ENCODE measurements at regions not wholly inside any gene's neighbourhood (a gene's known extent, or its start where the extent isn't known, plus 50 kb on each side); places are given as distances from the start of the nearest gene placed in this dataset.

- ATAC-seq (no peak), DNase-seq (ENCODE audit: low read depth, low spot score) (no peak)
- no peaks in the 10 kb centered on the region for H3K9me3 ChIP-seq (ENCODE audit: control insufficient read depth, insufficient read depth, low read depth, low read length)
- TF ChIP-seq SIN3A (IDR thresholded peaks at IDR 0.05; ENCODE audit: borderline replicate concordance, insufficient read depth, low read depth, low read length), result no peak
- no peak for TF ChIP-seq TCF7L2 (IDR thresholded peaks at IDR 0.05; ENCODE audit: low read depth, low read length)
- TF ChIP-seq CTCF (IDR thresholded peaks at IDR 0.05), result no peak
- no peak for TF ChIP-seq POLR2AphosphoS5 (IDR thresholded peaks at IDR 0.05; ENCODE audit: low read depth, low read length)
- no peak for TF ChIP-seq REST (IDR thresholded peaks at IDR 0.05; ENCODE audit: insufficient read depth in 1 of 2, low read depth in 2 of 2, low read length in 1 of 2)
- POLR2A ChIA-PET, result no interaction called here
- H3K27ac ChIP-seq (ENCODE audit: low read length), result no peak overlapping the region
- in situ Hi-C loops (cut with HindIII; ENCODE audit: low pct_unique_long_range_greater_than_20kb, low sequenced_read_pairs) (no loop called here), intact Hi-C loops (cut with micrococcal nuclease; ENCODE audit: unreplicated experiment) (no loop called here)
- no peaks in the 10 kb centered on the region for H3K36me3 ChIP-seq (ENCODE audit: control insufficient read depth, insufficient read depth, low read length)
- no TSS peak for BruUV-seq (replicated peaks)
- no peaks in the 10 kb centered on the region for H3K4me1 ChIP-seq (ENCODE audit: control insufficient read depth, insufficient read depth, low read length)
- no peak overlapping the region for H3K4me3 ChIP-seq (ENCODE audit: low read depth in 2 of 2, low read length in 2 of 2)
- H3K27me3 ChIP-seq (ENCODE audit: control insufficient read depth, insufficient read depth, low read length), result no peaks in the 10 kb centered on the region
- CTCF ChIA-PET, result no interaction called here
Observed at GRCh38 chr15:48032911-48033310, 87.9 kb upstream of the SLC24A5 start.

DNA sequence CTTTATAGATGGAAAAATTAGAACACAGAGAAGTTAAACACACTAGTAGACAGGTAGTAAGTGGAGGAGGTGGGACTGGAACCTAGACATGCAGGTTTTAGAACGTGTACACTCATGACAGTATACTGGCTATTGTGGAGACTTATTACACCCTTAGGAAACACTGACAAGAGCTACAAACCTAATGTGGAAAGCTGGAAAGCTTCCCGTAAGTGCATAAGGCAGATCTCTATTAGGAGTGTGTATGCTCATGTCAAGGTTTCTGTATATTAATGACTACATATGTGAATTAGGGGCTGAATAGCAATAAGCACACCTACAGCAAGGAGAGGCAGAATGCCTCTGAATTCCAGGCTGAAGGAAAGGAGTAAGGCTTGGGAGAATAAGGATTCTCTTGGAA, 82.6 kb upstream of the SLC24A5 start:
- POLR2A ChIA-PET, result no interaction called here
- DNase-seq (ENCODE audit: low read depth, low spot score) (no peak), ATAC-seq (no peak)
- Histone ChIP-seq H3K9me3 (ENCODE audit: control insufficient read depth, insufficient read depth, low read depth, low read length) (no peaks in the 10 kb centered on the region), H3K36me3 (ENCODE audit: control insufficient read depth, insufficient read depth, low read length) (no peaks in the 10 kb centered on the region), H3K27me3 (ENCODE audit: control insufficient read depth, insufficient read depth, low read length) (no peaks in the 10 kb centered on the region), H3K4me1 (ENCODE audit: control insufficient read depth, insufficient read depth, low read length) (no peaks in the 10 kb centered on the region), H3K27ac (ENCODE audit: low read length) (no peak overlapping the region), H3K4me3 (ENCODE audit: low read depth in 2 of 2, low read length in 2 of 2) (no peak overlapping the region)
- CTCF ChIA-PET, result no interaction called here
- no peak for TF ChIP-seq SIN3A (IDR thresholded peaks at IDR 0.05; ENCODE audit: borderline replicate concordance, insufficient read depth, low read depth, low read length)
- no peak for TF ChIP-seq CTCF (IDR thresholded peaks at IDR 0.05)
- no peak for TF ChIP-seq POLR2AphosphoS5 (IDR thresholded peaks at IDR 0.05; ENCODE audit: low read depth, low read length)
- TF ChIP-seq TCF7L2 (IDR thresholded peaks at IDR 0.05; ENCODE audit: low read depth, low read length), result no peak
- TF ChIP-seq REST (IDR thresholded peaks at IDR 0.05; ENCODE audit: insufficient read depth in 1 of 2, low read depth in 2 of 2, low read length in 1 of 2), result no peak
- intact Hi-C loops (cut with micrococcal nuclease; ENCODE audit: unreplicated experiment), result no loop called here
- in situ Hi-C loops (cut with HindIII; ENCODE audit: low pct_unique_long_range_greater_than_20kb, low sequenced_read_pairs), result no loop called here
- no TSS peak for BruUV-seq (replicated peaks)
